Activated CD4-positive, alpha-beta T cell treated with anti-CD3 and anti-CD28 coated beads for 24 hours (primary cell): ENCODE measurements at regions not wholly inside any gene's neighbourhood (a gene's known extent, or its start where the extent isn't known, plus 50 kb on each side); places are given as distances from the start of the nearest gene placed in this dataset.

Experiments used
- DNase-seq, 2 donors: peaks; one replicate each; pipeline ENCODE4 v3.0.0-alpha.2; 2020; ENCODE audit warnings: low read depth in 2 of 2

DNA sequence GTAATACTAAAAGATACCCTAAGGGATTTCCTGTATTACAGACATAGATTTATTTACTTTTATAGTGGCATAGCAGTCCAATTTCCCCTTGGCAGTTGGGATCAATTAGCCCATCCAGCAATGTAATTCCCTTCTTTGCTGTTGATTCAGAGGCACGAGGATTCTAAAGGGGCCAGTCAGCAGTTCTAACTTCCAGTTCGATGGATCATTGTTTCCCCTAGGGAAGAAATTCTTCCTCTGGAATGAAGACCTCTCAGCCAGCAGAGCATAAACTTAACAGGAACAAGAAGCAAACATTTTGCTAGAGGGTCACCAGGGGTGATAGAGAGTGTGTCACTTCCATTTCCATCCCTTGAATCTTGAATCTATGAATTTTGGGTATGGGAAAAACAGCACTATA lies 395.7 kb upstream of the NOVA1 start:
- no peak for DNase-seq

GRCh38 chr14:26995301-26995700 lies 397.5 kb upstream of the NOVA1 start:
- DNase-seq = no peak

DNA sequence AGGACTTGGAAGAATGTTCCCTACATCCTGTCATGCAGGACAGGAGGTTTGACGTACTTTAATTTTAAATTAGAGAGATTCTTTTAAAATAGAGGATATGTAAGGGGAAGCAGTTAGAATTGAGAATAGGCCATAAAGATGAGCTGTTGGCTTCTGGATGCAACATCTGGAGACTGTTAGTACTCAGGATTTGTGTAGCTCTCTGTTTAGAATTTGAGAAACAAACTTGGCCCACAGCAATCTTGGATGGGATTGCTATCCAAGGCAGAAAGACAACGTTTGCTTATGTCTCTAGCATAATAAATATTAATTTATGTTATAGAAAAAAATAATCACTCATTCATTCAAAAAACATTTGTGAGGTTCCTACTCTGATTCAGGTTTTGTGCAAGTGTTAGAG lies 398.4 kb upstream of the NOVA1 start:
- no peak for DNase-seq

DNA sequence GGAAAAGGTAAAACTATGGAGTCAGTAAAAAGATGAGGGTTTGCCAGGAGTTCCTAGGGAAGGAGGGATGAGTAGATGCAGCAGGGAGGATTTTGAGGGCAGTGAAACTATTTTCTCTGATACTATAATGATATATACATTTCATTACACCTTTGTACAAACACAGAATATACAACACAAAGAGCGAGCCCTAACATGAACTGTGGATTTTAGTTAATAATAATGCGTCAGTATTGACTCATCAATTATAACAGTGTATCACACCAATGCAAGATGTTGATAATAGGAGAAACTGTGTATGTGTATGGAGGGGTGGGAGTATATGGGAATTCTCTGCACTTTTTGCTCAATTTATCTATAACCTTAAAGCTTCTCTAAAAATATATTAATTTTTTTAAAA lies 404.3 kb upstream of the NOVA1 start:
- no peak for DNase-seq

DNA sequence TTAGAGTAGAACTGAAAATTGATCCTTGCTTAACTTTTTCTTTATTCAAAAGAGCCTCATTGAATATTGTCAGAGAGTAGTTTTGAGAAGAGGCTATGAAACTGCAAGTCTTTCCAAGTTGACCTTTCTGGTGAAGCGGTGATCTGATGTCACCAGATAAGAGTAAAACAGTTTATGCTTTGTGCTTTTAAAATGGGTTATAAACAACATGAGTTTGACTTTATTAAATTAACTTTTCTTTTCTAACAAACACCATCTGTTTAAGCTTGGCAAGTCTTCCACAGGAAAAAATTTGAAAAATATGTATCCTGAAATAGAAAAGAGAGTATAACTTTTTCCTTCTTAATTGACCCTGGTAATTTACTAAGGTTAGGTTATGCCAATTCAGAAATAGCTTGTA lies 408.7 kb upstream of the NOVA1 start:
- DNase-seq = no peak

GRCh38 chr14:27008187-27008586 lies 410.4 kb upstream of the NOVA1 start:
- no peak for DNase-seq

DNA sequence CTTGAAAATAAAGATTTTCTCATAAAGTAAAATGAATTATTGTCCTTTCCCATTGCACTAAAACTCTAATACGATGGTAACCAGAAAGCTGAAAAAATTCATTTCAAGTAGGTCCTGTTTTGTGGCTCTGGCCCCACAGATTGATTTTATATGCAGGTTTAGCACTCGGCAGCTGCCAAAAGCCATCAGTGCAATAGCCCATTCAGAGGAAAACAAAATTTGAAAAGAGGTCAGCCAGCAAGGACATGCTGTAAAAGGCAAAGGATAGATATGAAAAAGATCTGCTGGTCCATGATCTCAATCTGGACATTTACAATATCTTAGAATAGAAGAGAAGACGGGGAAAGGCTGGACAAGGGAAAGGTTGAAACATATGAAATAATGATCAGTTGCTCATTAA lies 414.8 kb upstream of the NOVA1 start:
- DNase-seq = no peak

GRCh38 chr14:27013678-27014077 lies 415.8 kb upstream of the NOVA1 start:
- DNase-seq = no peak

DNA sequence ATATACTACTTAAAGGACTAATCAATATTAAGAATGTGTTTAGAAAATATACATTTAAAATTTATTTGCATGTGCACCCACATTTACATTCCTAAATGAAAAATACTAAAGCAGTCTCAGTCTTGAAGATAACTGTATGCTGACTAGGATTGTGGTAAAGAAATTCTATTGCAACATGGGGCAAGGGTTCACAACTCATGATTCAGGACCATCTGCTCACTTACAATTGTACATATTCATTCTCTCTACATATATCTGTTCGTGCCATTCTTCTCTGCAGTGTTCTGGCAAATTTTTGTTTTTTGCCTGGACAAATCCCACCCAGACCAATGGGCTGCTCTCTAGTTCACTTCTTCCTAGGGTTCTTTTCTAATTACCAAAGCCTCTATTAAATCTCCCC lies 417.2 kb upstream of the NOVA1 start:
- no peak for DNase-seq

DNA sequence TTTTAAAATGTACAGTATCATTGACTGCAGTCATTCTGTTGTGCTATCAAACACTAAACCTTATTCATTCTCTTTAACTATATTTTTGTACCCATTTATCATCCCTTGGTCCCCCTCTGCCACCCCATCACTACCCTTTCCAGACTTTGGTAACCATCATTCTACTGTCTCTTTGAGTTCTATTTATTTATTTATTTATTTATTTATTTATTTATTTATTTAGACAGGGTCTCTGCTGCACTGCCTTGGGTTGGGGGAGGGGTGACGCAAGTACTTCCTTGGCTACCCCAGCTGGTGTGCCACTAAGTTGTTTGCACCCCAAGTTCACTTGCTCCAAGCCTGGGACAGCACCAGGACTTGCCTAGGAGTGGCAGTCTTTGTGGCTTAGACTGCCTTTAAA lies 427.8 kb upstream of the NOVA1 start:
- DNase-seq = no peak

DNA sequence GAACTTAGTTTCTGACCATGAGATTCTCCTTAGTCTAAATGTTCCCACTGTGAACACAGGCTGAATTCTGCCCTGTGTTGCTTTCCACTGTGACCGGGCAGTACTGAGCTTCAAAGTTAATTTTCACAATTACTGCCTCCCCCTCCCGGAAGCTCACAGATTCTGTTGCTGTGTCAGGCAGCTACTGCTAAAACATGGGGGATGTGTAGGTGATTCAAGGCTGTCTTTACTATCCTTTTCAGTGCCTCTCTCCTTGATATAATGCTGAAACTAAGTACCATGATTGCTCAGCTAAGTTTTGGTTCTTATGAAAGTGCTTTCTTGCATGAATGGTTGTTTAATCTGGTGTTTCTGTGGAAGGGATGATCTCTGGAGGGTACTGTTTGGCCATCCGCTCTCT lies 428.3 kb upstream of the NOVA1 start:
- no peak for DNase-seq

DNA sequence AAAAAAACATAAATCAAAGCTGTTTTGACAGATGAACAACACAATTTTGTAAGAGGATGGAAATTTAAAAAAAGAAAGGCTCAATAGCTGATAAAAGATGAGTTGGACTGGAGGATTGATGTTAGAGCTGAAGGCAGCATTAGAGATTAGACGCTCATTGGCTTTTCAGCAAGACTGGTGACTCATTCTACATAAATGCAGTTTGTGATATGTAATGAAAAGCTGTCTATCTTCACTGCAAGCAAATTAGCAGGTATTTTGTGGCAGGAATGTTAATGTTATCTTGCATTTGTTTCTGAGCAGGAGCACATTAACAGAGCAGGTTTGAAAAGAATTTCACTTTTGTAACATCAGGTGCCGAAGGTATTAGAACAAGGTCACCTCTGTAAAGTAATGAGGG lies 442.7 kb upstream of the NOVA1 start:
- no peak for DNase-seq

- no peak for DNase-seq
Measured at GRCh38 chr14:27049701-27050100, 451.9 kb upstream of the NOVA1 start.

DNA sequence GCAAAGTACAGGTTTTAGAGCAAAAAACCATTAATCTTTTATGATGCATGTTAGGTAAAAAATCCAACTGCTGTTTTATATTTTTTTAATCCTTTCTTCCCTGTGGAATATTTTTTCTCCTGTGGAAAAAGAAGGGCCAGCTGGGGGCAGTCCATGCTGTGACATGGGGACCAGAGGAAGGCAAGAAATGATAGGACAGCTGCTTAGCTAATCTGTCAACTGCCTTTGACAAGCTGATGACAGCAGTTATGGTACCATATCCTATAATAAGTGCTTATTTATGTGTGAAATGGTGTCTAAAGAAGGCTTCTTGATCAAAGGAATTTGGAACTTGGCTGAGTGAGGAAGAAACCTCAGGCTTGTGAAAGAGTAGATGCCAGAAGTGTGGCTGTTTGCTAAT lies 452.4 kb upstream of the NOVA1 start:
- DNase-seq = no peak

DNA sequence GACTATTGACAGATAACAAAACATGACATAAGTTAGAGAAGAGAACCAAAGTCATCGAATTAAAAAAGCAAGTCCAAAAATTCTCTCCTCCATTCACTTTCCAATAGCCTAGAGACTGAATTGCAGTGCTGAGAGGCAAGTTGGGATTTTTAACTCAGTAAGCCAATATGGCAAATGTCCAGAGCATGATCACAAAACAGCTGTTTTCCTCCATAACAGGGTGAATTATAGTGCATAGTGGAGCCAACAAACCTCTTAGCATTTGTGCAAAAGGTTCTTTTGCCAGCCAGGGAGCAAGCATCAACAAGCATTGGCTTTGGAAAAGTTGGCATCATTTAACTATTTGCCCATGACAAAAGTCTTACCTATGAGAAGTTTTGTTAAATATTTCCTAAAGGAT lies 458.8 kb upstream of the NOVA1 start:
- no peak for DNase-seq

DNA sequence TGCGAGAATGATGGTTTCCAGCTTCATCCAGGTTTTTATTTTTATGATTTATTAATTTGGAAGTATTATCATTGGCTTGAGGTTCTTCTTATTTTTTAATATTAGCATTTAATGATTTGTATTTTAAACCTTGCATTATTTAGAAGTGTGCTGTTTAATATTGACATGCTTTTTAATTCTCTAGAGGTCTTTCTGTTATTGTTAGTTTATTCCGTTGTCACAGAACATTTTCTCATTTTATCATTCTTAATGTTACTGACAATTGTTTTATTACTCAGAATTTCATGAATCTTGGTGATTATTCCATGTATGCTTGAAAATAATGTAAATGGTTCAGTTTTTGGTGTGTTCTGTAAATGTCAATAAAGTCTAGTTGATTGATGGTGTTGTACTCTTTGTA lies 463.5 kb upstream of the NOVA1 start:
- no peak for DNase-seq

DNA sequence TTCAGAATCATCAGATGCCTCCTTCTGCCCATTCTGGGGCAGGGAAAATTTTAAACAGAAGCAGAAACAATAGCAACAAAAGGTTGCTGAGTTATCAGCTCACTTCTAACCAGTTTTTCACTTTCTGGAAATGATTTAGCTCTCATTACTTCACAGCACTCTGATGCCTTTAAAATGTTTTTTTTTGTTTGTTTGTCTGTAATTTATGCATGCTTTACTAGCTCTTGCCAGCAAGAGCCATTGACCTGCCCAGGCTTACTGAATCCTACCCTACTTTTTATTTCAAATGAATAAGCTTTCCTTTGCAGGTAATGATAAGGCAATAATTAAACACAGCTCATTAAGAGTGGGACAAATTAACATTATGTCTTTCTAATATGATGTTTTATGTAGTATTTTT lies 466.1 kb upstream of the NOVA1 start:
- DNase-seq = no peak

- DNase-seq = no peak
Measured at GRCh38 chr14:27065886-27066285, 468.1 kb upstream of the NOVA1 start.

DNA sequence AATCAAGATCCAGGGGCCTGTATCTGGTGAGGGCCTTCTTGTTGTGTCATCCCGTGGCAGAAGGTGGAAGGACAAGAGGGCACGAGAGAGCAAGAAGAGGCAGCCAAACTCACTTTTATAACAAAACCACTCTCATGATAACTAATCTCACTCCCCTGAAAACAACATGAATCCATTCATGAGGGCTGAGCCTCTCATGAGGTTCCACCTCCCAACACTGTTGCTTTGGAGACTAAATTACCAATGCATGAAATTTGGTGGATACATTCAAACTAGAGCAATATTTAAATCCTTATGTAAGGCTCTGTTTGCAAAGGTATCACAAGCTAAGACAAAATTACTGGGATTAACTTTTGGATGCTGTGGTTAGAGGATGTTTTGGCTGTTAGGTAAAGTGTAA lies 470.1 kb upstream of the NOVA1 start:
- DNase-seq = no peak

DNA sequence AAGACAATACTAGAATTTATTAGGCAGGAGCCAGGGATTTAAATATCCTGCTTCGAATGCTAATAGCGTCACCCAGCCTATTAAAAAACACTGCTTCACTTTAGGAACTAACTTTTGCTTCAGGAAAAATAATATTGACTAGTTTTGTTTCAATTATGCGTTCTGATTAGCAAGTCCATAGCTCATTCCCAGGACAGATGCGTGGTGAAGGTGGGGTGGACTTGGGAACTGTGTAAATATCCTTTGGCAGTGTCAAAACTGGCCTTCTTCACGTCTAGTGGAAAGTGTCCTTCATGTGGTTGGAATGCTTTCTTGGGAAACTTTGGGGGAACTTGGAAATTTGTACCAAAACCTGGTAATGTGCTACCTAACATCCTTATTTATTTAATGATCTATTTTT lies 474.8 kb upstream of the NOVA1 start:
- DNase-seq = no peak

- no peak for DNase-seq
Measured at GRCh38 chr14:27075503-27075902, 477.7 kb upstream of the NOVA1 start.

DNA sequence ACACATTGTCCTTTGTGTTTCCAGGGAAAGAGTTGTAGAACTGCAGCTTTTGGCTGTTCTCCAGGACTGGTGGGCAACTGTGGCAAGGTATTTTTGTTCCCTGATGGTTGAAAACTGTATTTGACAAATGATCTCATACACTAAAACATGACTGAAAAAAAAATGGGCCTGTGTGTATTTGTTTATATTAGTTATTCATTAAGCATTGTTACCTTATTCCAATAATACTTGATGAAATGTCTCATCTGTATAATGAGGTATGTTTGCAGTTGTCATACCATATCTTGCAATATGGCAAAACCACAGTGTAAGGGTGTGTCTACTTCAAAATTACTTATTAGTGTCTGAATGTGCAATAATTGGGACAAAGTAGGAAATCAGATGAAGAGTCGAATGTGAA lies 479.4 kb upstream of the NOVA1 start:
- DNase-seq = no peak

DNA sequence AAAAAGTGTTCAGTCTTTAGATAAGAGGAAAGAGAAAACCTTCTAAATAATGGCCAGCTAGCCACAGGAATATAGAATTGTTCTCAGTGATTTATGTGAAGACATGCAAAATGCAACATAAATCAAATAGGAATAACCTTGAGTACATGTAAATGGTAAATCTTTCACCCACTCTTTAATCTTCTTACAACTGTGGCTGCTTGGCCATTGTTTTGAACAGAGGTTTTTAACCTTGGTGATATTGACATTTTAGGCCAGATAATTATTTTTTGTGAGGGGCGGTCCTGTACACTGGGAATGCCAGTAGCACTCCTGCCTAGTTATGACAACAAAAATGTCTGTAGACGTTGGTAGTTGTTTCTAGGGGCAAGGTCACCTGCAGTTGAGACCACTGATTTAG lies 479.9 kb upstream of the NOVA1 start:
- no peak for DNase-seq

- DNase-seq = no peak
Measured at GRCh38 chr14:27078191-27078590, 480.4 kb upstream of the NOVA1 start.

GRCh38 chr14:27079716-27080115 lies 481.9 kb upstream of the NOVA1 start:
- no peak for DNase-seq
